A549 (cell line): ENCODE measurements at regions not wholly inside any gene's neighbourhood (a gene's known extent, or its start where the extent isn't known, plus 50 kb on each side); places are given as distances from the start of the nearest gene placed in this dataset.

ENCODE experiments used
- ATAC-seq, 2 experiments: fragments of 200-7000 bp in 1 of 2; fragments of >200 bp in 1 of 2; cut with Nextera tagmentation in 1 of 2; cut with Tn5 transposase in 1 of 2; 3 replicates each; pipeline versions ENCODE4 v1.8.0 to v1.9.1; 2018 to 2020; ENCODE audit warnings: mild to moderate bottlenecking in 1 of 2, moderate library complexity in 1 of 2
- CTCF ChIA-PET: fragments of 300-600 bp; sonication (Branson Sonifier 250); formaldehyde crosslinking; extraction: SDS; loops from one replicate; lab custom pipeline; 2021; ENCODE audit warnings: antibody characterized with exemption, inconsistent platforms; lab: Yijun Ruan, JAX
- POLR2A ChIA-PET: fragments of 350-600 bp; formaldehyde crosslinking; extraction: SDS; loops from one replicate; lab custom pipeline; 2021; ENCODE audit warnings: antibody characterized with exemption, inconsistent platforms; lab: Yijun Ruan, JAX
- DNase-seq, 2 experiments: peaks; one replicate each; pipeline versions ENCODE4 v3.0.0 to v3.0.0-alpha.2; 2011 to 2016; ENCODE audit warnings: low read depth in 1 of 2, low spot score in 1 of 2
- FAIRE-seq: peaks from 2 replicates; lab custom pipeline; 2011; peaks lifted over from hg19 to GRCh38; lab: Jason Lieb, UNC
- H3K27ac ChIP-seq, 2 experiments: fragments of >200 bp; sonication (Bioruptor Twin); formaldehyde crosslinking; 3 replicates each; pipeline ENCODE4 v1.5.1; 2016 to 2017
- H3K4me1 ChIP-seq: fragments of >200 bp; sonication (Bioruptor Twin); formaldehyde crosslinking; 3 replicates; pipeline ENCODE4 v1.6.1; 2016
- H3K4me2 ChIP-seq: fragments of >200 bp; sonication (Bioruptor Twin); formaldehyde crosslinking; 3 replicates; pipeline ENCODE4 v1.6.1; 2016
- H3K4me3 ChIP-seq: fragments of >200 bp; sonication (Bioruptor Twin); formaldehyde crosslinking; 3 replicates; pipeline ENCODE4 v1.5.1; 2016
- H3K9me3 ChIP-seq: fragments of >200 bp; sonication (Bioruptor Twin); formaldehyde crosslinking; 3 replicates; pipeline ENCODE4 v1.6.1; 2016
- BHLHE40 ChIP-seq: IDR thresholded peaks from 2 replicates; pipeline ENCODE4 v1.6.1; 2012; ENCODE audit warnings: low read depth, low read length, inconsistent platforms
- CBX8 ChIP-seq: fragments of 200-600 bp; sonication (generic); IDR thresholded peaks from 2 replicates; pipeline ENCODE4 v1.6.1; 2016
- CHD2 ChIP-seq: fragments of 150-350 bp; IDR thresholded peaks from 2 replicates; pipeline ENCODE4 v1.6.1; 2014; ENCODE audit warnings: low read length; ENCODE audit not compliant: partially characterized antibody
- ESRRA ChIP-seq: fragments of 150-350 bp; IDR thresholded peaks from 2 replicates; pipeline ENCODE4 v1.6.1; 2014; ENCODE audit warnings: mild to moderate bottlenecking, low read length, borderline replicate concordance
- FOSB ChIP-seq: fragments of 250-450 bp; sonication (Bioruptor Pico); IDR thresholded peaks from 2 replicates; pipeline ENCODE4 v1.5.0; 2020; ENCODE audit warnings: mild to moderate bottlenecking, moderate library complexity
- GATA3 ChIP-seq: IDR thresholded peaks from 2 replicates; pipeline ENCODE4 v1.6.1; 2012; ENCODE audit warnings: borderline replicate concordance
- HDAC2 ChIP-seq: fragments of 200-600 bp; sonication (generic); IDR thresholded peaks from 2 replicates; pipeline ENCODE4 v1.6.1; 2016
- HMGXB4 ChIP-seq: fragments of 250-450 bp; sonication (Bioruptor Pico); IDR thresholded peaks from 2 replicates; pipeline ENCODE4 v1.5.0; 2021; ENCODE audit warnings: mild to moderate bottlenecking, moderate library complexity, borderline replicate concordance
- HOXA7 ChIP-seq: fragments of 250-450 bp; sonication (Bioruptor Pico); IDR thresholded peaks from 2 replicates; pipeline ENCODE4 v1.5.0; 2020; ENCODE audit warnings: mild to moderate bottlenecking, moderate library complexity
- HOXB13 ChIP-seq: fragments of 250-450 bp; sonication (Bioruptor Pico); IDR thresholded peaks from 2 replicates; pipeline ENCODE4 v1.5.0; 2020; ENCODE audit warnings: low read depth, mild to moderate bottlenecking, moderate library complexity
- HOXB5 ChIP-seq: fragments of 250-450 bp; sonication (Bioruptor Pico); IDR thresholded peaks from 2 replicates; pipeline ENCODE4 v1.5.0; 2020; ENCODE audit warnings: mild to moderate bottlenecking, moderate library complexity
- JUN ChIP-seq, 2 experiments: fragments of >200 bp; sonication (Bioruptor Twin); formaldehyde crosslinking; IDR thresholded peaks; 2 replicates in 1 of 2; 3 replicates in 1 of 2; pipeline ENCODE4 v1.6.1; 2016 to 2017
- JUNB ChIP-seq: fragments of >200 bp; sonication (Bioruptor Twin); formaldehyde crosslinking; IDR thresholded peaks from 2 replicates; pipeline ENCODE4 v1.6.1; 2016
- KDM5A ChIP-seq: fragments of 200-600 bp; sonication (generic); IDR thresholded peaks from 2 replicates; pipeline ENCODE4 v1.6.1; 2016; ENCODE audit warnings: antibody characterized with exemption, mild to moderate bottlenecking
- MAFK ChIP-seq: fragments of 450-650 bp; IDR thresholded peaks from 2 replicates; pipeline ENCODE4 v1.6.1; 2014; ENCODE audit not compliant: partially characterized antibody
- MYC ChIP-seq: IDR thresholded peaks from 2 replicates; pipeline ENCODE4 v1.6.1; 2012; ENCODE audit warnings: mild to moderate bottlenecking, inconsistent platforms, low read length, improper control_type of control experiment, borderline replicate concordance
- NPAS2 ChIP-seq: fragments of 250-450 bp; sonication (Bioruptor Pico); IDR thresholded peaks from 2 replicates; pipeline ENCODE4 v1.8.0; 2022; ENCODE audit warnings: mild to moderate bottlenecking, moderate library complexity, borderline replicate concordance
- PHF8 ChIP-seq: fragments of 200-600 bp; sonication (generic); IDR thresholded peaks from 2 replicates; pipeline ENCODE4 v1.6.1; 2016; ENCODE audit warnings: low read depth, mild to moderate bottlenecking, antibody characterized with exemption, moderate library complexity, borderline replicate concordance
- RAD21 ChIP-seq, 2 experiments: fragments of >200 bp in 1 of 2; sonication (Bioruptor Twin) in 1 of 2; formaldehyde crosslinking in 1 of 2; IDR thresholded peaks in 1 of 2; conservative IDR thresholded peaks in 1 of 2; 2 replicates in 1 of 2; 3 replicates in 1 of 2; pipeline ENCODE4 v1.6.1; 2012 to 2018; ENCODE audit warnings: inconsistent platforms in 1 of 2
- RNF2 ChIP-seq: fragments of 200-600 bp; sonication (generic); IDR thresholded peaks from 2 replicates; pipeline ENCODE4 v1.6.1; 2016; ENCODE audit warnings: low read depth, mild to moderate bottlenecking, antibody characterized with exemption, moderate library complexity, borderline replicate concordance
- TFCP2L1 ChIP-seq: fragments of 250-450 bp; sonication (Bioruptor Pico); IDR thresholded peaks from 2 replicates; pipeline ENCODE4 v1.5.0; 2021; ENCODE audit warnings: mild to moderate bottlenecking
- ZFP36 ChIP-seq: fragments of 450-650 bp; IDR thresholded peaks from 2 replicates; pipeline ENCODE4 v1.6.1; 2014; ENCODE audit warnings: borderline replicate concordance; ENCODE audit not compliant: partially characterized antibody
- ZNF302 ChIP-seq: fragments of 250-450 bp; sonication (Bioruptor Pico); IDR thresholded peaks from 2 replicates; pipeline ENCODE4 v1.9.0; 2021; ENCODE audit warnings: inconsistent platforms, mild to moderate bottlenecking, moderate library complexity
- WGBS: methylation state at CpG from one replicate; pipeline ENCODE4 v1.1.6; 2017; ENCODE audit errors: missing lambda C conversion rate; 5-methylcytosine and 5-hydroxymethylcytosine counted together
- TF ChIP-seq, protein P1 (sequence below): fragments of >200 bp; sonication (Bioruptor Twin); formaldehyde crosslinking; IDR thresholded peaks from 2 replicates; pipeline ENCODE4 v1.6.1; 2016

GRCh38 chr2:49444005-49444404 lies 289.7 kb upstream of the FSHR start:
- CTCF ChIA-PET, result no interaction called here

DNA sequence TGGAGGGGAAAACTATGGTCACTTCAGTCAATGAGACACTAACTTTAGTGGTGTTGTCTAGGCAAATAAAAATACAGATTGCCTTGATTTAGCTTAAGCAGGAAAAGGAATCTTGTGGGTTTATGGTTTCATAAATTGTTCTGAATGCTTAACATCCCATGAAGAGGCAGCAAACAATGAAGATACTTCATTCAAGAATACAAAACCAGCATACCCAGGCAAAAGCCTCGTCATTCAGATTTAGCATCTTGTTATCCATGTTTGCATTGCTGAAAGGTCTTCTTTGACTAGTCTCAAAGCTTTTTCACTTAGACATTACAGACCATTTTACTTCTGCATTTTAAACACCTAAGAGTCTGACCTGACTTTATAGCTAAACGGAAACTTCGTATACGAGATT lies 272.7 kb upstream of the FSHR start:
- no peak for TF ChIP-seq NPAS2 (CRISPR knock-in tag)
- TF ChIP-seq, all 56 proteins: peak for 0
- H3K4me3 ChIP-seq, result no peak overlapping the region
- no peak overlapping the region for H3K4me2 ChIP-seq
- no peaks in the 10 kb centered on the region for H3K4me1 ChIP-seq
- 21% methylated on average over 4 of the region's 4 CpGs for WGBS
- ATAC-seq (no peak), DNase-seq (no peak), FAIRE-seq (no peak)
- no peak overlapping the region for H3K27ac ChIP-seq
- POLR2A ChIA-PET, result no interaction called here
- CTCF ChIA-PET, result no interaction called here
- no peaks in the 10 kb centered on the region for H3K9me3 ChIP-seq

More at GRCh38 chr2:49444005-49444404, 289.7 kb upstream of the FSHR start:
- 10% methylated on average over 3 of the region's 3 CpGs for WGBS
- Histone ChIP-seq H3K4me1 (no peaks in the 10 kb centered on the region), H3K4me3 (no peak overlapping the region), H3K9me3 (no peaks in the 10 kb centered on the region), H3K4me2 (no peak overlapping the region), H3K27ac (no peak overlapping the region)
- ATAC-seq (no peak), FAIRE-seq (no peak), DNase-seq (no peak)
- POLR2A ChIA-PET, result no interaction called here
- TF ChIP-seq HDAC2 (no peak), BHLHE40 (no peak), ESRRA (no peak), JUNB (no peak), HOXA7 (CRISPR knock-in tag) (no peak), HOXB5 (CRISPR knock-in tag) (no peak), HMGXB4 (CRISPR knock-in tag) (no peak), RAD21 (conservative IDR thresholded peaks at IDR 0.05 in 1 of 2, IDR thresholded peaks at IDR 0.05 in 1 of 2) (no peak), TFCP2L1 (no peak), CBX8 (no peak), CHD2 (no peak), MYC (no peak), RNF2 (no peak)
- TF ChIP-seq, protein P1, sequence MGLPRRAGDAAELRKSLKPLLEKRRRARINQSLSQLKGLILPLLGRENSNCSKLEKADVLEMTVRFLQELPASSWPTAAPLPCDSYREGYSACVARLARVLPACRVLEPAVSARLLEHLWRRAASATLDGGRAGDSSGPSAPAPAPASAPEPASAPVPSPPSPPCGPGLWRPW, result no peak
- TF ChIP-seq, all 56 proteins: peak for 0

DNA sequence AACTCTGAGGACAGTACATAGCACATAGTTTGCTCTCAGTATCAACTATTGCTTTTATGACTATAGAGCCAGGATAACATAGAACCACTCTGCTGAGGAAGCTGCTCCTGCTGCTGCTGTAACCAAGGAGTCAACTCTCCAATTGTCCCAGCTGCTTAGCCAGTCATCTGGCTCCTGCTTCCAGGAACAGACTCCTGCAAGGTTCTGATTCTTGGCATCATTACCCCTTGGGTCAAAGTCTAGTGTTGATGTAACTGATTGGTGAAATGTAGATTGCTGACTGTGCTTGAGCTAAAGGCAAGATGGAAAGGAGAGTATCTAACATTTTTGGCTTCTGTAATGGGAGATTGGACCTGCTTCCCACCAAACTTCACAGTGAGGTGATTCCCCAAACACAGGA lies 261.9 kb upstream of the FSHR start:
- POLR2A ChIA-PET, result no interaction called here
- FAIRE-seq, result no peak

More for the DNA sequence above, 261.9 kb upstream of the FSHR start:
- H3K4me1 ChIP-seq, result no peaks in the 10 kb centered on the region
- ATAC-seq (no peak), DNase-seq (no peak)
- no peak overlapping the region for H3K27ac ChIP-seq
- no peak for TF ChIP-seq FOSB (CRISPR knock-in tag)
- TF ChIP-seq HOXB13 (CRISPR knock-in tag), result no peak
- no peak for TF ChIP-seq HMGXB4 (CRISPR knock-in tag)
- TF ChIP-seq MAFK, result no peak
- no peak for TF ChIP-seq GATA3
- no peak for TF ChIP-seq NPAS2 (CRISPR knock-in tag)
- TF ChIP-seq RAD21 (conservative IDR thresholded peaks at IDR 0.05 in 1 of 2, IDR thresholded peaks at IDR 0.05 in 1 of 2), result no peak
- no peak for TF ChIP-seq PHF8
- TF ChIP-seq JUN (IDR thresholded peaks at IDR 0.05), result no peak
- no peak for TF ChIP-seq ZNF302
- TF ChIP-seq ZFP36, result no peak
- TF ChIP-seq, protein P1, result no peak
- TF ChIP-seq TFCP2L1, result no peak
- TF ChIP-seq HOXA7 (CRISPR knock-in tag), result no peak
- no peak for TF ChIP-seq KDM5A
- H3K4me3 ChIP-seq, result no peak overlapping the region
- H3K9me3 ChIP-seq, result no peaks in the 10 kb centered on the region
- no peak overlapping the region for H3K4me2 ChIP-seq
- CTCF ChIA-PET, result no interaction called here
